HUES64 (cell line): ENCODE measurements at regions not wholly inside any gene's neighbourhood (a gene's known extent, or its start where the extent isn't known, plus 50 kb on each side); places are given as distances from the start of the nearest gene placed in this dataset.

Experiments used
- H3K27ac ChIP-seq: 2 replicates; pipeline ENCODE4 v1.7.0; 2013; ENCODE audit warnings: low read depth, low read length, inconsistent platforms
- H3K27me3 ChIP-seq: 2 replicates; pipeline ENCODE4 v1.6.1; 2013; ENCODE audit warnings: mild to moderate bottlenecking, low read length; ENCODE audit not compliant: insufficient read depth
- H3K36me3 ChIP-seq: 2 replicates; pipeline ENCODE4 v1.6.1; 2013; ENCODE audit warnings: mild to moderate bottlenecking, low read length; ENCODE audit not compliant: insufficient read depth
- H3K4me1 ChIP-seq: 2 replicates; pipeline ENCODE4 v1.6.1; 2013; ENCODE audit warnings: mild to moderate bottlenecking, low read length, moderate library complexity; ENCODE audit not compliant: insufficient read depth
- H3K4me3 ChIP-seq: 2 replicates; pipeline ENCODE4 v1.5.1; 2013; ENCODE audit warnings: mild to moderate bottlenecking, low read length, moderate library complexity
- H3K9ac ChIP-seq: 2 replicates; pipeline ENCODE4 v1.6.1; 2013; ENCODE audit warnings: mild to moderate bottlenecking, low read depth, low read length
- H3K9me3 ChIP-seq: 2 replicates; pipeline ENCODE4 v1.6.1; 2013; ENCODE audit warnings: low read depth, low read length; ENCODE audit not compliant: insufficient read depth
- WGBS: fragments of 150-250, 120-280 bp; methylation state at CpG from one replicate; pipeline ENCODE4 v1.1.7; 2013; ENCODE audit warnings: missing lambda C conversion rate; 5-methylcytosine and 5-hydroxymethylcytosine counted together

GRCh38 chr22:48257685-48258055, 1495.2 kb downstream of the TBC1D22A start:
- H3K27me3 ChIP-seq = no peaks in the 10 kb centered on the region
- no peaks in the 10 kb centered on the region for H3K36me3 ChIP-seq
- WGBS = 96% methylated on average over 4 of the region's 7 CpGs

GRCh38 chr22:48256776-48257684, 1494.6 kb downstream of the TBC1D22A start:
- 93% methylated on average over 21 of the region's 21 CpGs for WGBS

More at GRCh38 chr22:48257685-48258055, 1495.2 kb downstream of the TBC1D22A start:
- Histone ChIP-seq H3K4me1 (peaks cover 8% of the 10 kb centered on the region), H3K9me3 (no peaks in the 10 kb centered on the region; the same call in 1 of the 2 replicates), H3K27ac (no peak overlapping the region), H3K4me3 (no peak overlapping the region), H3K9ac (no peak overlapping the region)

GRCh38 chr22:48256041-48256739, 1493.7 kb downstream of the TBC1D22A start:
- Histone ChIP-seq H3K27ac (no peak overlapping the region), H3K4me1 (peaks cover 8% of the 10 kb centered on the region), H3K9me3 (no peaks in the 10 kb centered on the region), H3K9ac (no peak overlapping the region), H3K4me3 (no peak overlapping the region), H3K27me3 (no peaks in the 10 kb centered on the region), H3K36me3 (no peaks in the 10 kb centered on the region)
- WGBS = 85% methylated on average over 17 of the region's 17 CpGs

More at GRCh38 chr22:48256776-48257684, 1494.6 kb downstream of the TBC1D22A start:
- Histone ChIP-seq H3K27me3 (no peaks in the 10 kb centered on the region), H3K4me3 (no peak overlapping the region), H3K9ac (no peak overlapping the region), H3K4me1 (peaks cover 8% of the 10 kb centered on the region), H3K9me3 (no peaks in the 10 kb centered on the region; the same call in 1 of the 2 replicates), H3K27ac (no peak overlapping the region), H3K36me3 (no peaks in the 10 kb centered on the region)

GRCh38 chr22:48254311-48254873, 1491.9 kb downstream of the TBC1D22A start:
- Histone ChIP-seq H3K36me3 (no peaks in the 10 kb centered on the region), H3K9ac (no peak overlapping the region; the same call in 1 of the 2 replicates), H3K9me3 (no peaks in the 10 kb centered on the region), H3K4me1 (peaks cover 8% of the 10 kb centered on the region), H3K4me3 (no peak overlapping the region), H3K27ac (no peak overlapping the region), H3K27me3 (no peaks in the 10 kb centered on the region)
- WGBS = 73% methylated on average over 13 of the region's 13 CpGs

- Histone ChIP-seq H3K9ac (no peak overlapping the region), H3K4me3 (no peak overlapping the region), H3K4me1 (peaks cover 8% of the 10 kb centered on the region), H3K9me3 (no peaks in the 10 kb centered on the region), H3K27ac (no peak overlapping the region), H3K36me3 (no peaks in the 10 kb centered on the region), H3K27me3 (no peaks in the 10 kb centered on the region)
- WGBS = 91% methylated on average over 6 of the region's 6 CpGs
Measured at GRCh38 chr22:48253573-48253972, 1491.1 kb downstream of the TBC1D22A start.

DNA sequence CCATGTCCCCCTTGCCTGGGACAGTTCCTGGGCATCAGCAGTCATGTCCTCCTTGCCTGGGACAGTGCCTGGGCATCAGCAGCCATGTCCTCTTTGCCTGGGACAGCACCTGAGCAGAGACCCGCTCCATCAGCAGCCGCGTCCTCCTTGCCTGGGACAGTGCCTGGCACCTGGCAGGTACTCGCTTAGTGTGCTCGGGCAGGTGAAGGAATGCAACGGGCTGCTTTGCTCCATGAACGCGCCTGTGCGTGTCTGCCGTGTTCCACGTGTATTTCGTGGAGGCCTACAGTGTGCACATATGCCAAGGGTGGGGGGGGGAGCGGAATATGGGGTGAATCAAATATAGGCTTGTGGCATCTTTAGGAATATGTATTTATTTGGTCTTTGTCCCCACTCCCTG, 1490.7 kb downstream of the TBC1D22A start:
- Histone ChIP-seq H3K36me3 (no peaks in the 10 kb centered on the region), H3K9ac (no peak overlapping the region), H3K4me3 (no peak overlapping the region), H3K9me3 (no peaks in the 10 kb centered on the region), H3K27me3 (no peaks in the 10 kb centered on the region), H3K4me1 (peaks cover 8% of the 10 kb centered on the region), H3K27ac (no peak overlapping the region)
- WGBS = 89% methylated on average over 13 of the region's 13 CpGs

- H3K36me3 ChIP-seq = no peaks in the 10 kb centered on the region
- H3K9ac ChIP-seq = no peak overlapping the region
- no peak overlapping the region for H3K27ac ChIP-seq
- 92% methylated on average over 4 of the region's 5 CpGs for WGBS
- H3K4me1 ChIP-seq = peaks cover 8% of the 10 kb centered on the region
- no peak overlapping the region for H3K4me3 ChIP-seq
- no peaks in the 10 kb centered on the region for H3K27me3 ChIP-seq
- H3K9me3 ChIP-seq = no peaks in the 10 kb centered on the region
Measured at GRCh38 chr22:48251629-48252028, 1489.2 kb downstream of the TBC1D22A start.

DNA sequence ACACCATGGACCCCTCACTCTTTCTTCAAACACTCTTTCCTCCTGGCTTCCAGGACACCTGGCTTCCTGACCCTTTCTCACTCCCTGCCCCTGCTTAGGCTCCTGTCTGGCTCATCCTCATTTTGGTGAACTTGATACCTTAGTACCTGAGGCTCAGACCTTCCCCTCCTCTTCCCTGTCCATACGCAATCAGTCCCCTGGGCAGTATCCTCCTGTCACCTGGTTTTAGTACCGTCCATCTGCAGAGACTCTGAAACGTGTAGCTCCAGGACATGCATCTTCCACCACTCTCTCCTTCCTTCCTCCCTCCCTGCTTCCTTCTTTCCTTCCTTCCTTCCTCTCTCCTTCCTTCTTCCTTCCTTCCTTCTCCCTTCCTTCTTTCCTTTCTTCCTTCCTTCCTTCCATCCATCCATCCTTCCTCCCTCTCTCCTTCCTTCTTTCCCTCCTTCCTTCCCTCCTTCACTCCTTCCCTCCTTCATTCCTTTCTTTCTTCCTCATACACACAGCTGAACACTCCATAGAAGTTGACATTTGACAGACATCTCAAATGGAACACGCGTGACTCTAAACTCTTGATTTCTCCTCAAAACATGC, 1488.6 kb downstream of the TBC1D22A start:
- H3K36me3 ChIP-seq = no peaks in the 10 kb centered on the region
- WGBS = 93% methylated on average over 5 of the region's 5 CpGs
- H3K9ac ChIP-seq = no peak overlapping the region

GRCh38 chr22:48250286-48250895, 1487.9 kb downstream of the TBC1D22A start:
- WGBS = 91% methylated on average over 16 of the region's 16 CpGs
- H3K27me3 ChIP-seq = no peaks in the 10 kb centered on the region; the same call in 1 of the 2 replicates
- H3K27ac ChIP-seq = no peak overlapping the region
- H3K36me3 ChIP-seq = no peaks in the 10 kb centered on the region
- H3K4me3 ChIP-seq = no peak overlapping the region
- no peak overlapping the region for H3K9ac ChIP-seq
- no peaks in the 10 kb centered on the region for H3K9me3 ChIP-seq
- peaks cover 8% of the 10 kb centered on the region for H3K4me1 ChIP-seq

More for the DNA sequence above, 1488.6 kb downstream of the TBC1D22A start:
- Histone ChIP-seq H3K4me1 (peaks cover 8% of the 10 kb centered on the region), H3K27me3 (no peaks in the 10 kb centered on the region; the same call in 1 of the 2 replicates), H3K9me3 (no peaks in the 10 kb centered on the region), H3K27ac (no peak overlapping the region), H3K4me3 (no peak overlapping the region)

DNA sequence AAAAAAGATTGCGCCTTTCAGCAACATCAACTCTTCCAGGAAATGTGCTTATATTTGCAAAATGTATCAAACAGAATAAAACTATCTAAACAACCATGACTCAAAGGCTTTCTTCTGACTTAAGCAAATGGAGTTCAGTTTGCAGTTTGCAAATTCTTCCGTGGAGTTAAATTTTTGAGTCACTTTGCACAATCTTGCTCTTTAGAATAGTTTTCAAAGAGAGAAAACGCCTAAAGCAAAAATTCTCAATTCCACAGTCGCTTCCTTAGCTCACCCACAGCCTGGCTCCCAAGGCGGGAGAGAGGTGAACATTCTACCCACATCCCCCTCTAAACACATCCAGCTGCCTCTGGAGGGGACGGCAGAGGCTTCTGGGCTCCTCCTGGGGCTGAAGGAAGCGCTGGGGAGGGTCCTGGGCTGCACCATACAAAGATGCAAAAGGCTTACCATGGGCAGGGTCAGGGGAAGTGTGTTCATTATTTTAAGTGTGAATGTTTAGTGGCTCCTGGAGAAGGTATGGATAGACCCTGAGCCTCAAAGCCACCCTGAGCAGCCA, 1487.3 kb downstream of the TBC1D22A start:
- no peaks in the 10 kb centered on the region; the same call in 1 of the 2 replicates for H3K27me3 ChIP-seq
- H3K9me3 ChIP-seq = no peaks in the 10 kb centered on the region
- no peak overlapping the region for H3K9ac ChIP-seq
- peaks cover 8% of the 10 kb centered on the region for H3K4me1 ChIP-seq
- 89% methylated on average over 6 of the region's 7 CpGs for WGBS
- no peak overlapping the region for H3K4me3 ChIP-seq
- H3K36me3 ChIP-seq = no peaks in the 10 kb centered on the region
- H3K27ac ChIP-seq = no peak overlapping the region
